HG03196 (cell line): ENCODE measurements at regions not wholly inside any gene's neighbourhood (a gene's known extent, or its start where the extent isn't known, plus 50 kb on each side); places are given as distances from the start of the nearest gene placed in this dataset.

ENCODE experiments used
- ATAC-seq: cut with Tn5 transposase; IDR thresholded peaks from one replicate; pipeline ENCODE4 v1.9.1; 2021; ENCODE audit not compliant: unreplicated experiment

GRCh38 chr9:90948156-90948555 is 146.5 kb downstream of the SYK start:
- no peak for ATAC-seq

GRCh38 chr9:90950600-90950999 is 149.0 kb downstream of the SYK start:
- no peak for ATAC-seq

GRCh38 chr9:90953200-90953599 is 151.6 kb downstream of the SYK start:
- ATAC-seq: no peak

- ATAC-seq: no peak
These were observed 152.2 kb downstream of the SYK start for GRCh38 chr9:90953805-90954204.

GRCh38 chr9:90956026-90956810 is 154.6 kb downstream of the SYK start:
- ATAC-seq: no peak

DNA sequence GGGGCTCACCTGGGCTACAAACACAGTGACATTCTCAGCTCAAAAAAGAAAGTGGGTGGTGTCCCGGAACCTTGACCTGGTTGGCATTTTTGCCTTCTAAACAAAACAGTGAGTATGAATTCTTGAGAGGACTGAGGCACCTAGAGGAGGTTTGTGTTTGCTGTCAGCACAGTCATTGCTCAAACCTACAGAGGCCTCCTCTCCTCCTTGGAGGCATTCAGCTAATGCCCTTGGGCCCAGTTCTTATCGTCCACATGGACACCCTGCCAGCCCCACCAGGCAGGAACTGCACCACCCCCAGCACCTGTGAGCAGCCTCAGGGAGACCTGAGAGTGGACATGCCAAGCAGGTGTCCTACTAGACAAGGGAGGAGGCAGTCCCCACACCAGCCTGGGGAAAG is 156.7 kb downstream of the SYK start:
- ATAC-seq: no peak

GRCh38 chr9:90960941-90961340 is 159.3 kb downstream of the SYK start:
- ATAC-seq: no peak

DNA sequence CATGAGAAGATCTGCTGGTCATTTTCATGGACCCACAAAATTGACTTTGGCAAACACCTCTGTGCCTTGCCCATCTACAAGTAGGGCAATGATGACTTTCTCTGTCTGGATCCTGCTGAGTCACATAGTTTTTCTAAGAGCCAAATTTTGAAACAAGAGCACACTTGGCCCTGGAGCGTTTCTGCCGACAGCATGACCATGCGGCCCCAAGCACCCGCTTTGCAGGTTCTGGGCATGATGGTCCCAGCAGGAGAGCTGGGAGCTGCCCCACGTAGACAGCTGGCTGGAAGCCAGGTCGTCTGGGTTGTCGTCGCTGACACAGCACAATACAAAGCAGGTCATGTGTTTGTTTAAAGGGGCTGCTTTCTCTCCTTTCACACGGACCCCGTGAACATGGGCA is 159.8 kb downstream of the SYK start:
- no peak for ATAC-seq

DNA sequence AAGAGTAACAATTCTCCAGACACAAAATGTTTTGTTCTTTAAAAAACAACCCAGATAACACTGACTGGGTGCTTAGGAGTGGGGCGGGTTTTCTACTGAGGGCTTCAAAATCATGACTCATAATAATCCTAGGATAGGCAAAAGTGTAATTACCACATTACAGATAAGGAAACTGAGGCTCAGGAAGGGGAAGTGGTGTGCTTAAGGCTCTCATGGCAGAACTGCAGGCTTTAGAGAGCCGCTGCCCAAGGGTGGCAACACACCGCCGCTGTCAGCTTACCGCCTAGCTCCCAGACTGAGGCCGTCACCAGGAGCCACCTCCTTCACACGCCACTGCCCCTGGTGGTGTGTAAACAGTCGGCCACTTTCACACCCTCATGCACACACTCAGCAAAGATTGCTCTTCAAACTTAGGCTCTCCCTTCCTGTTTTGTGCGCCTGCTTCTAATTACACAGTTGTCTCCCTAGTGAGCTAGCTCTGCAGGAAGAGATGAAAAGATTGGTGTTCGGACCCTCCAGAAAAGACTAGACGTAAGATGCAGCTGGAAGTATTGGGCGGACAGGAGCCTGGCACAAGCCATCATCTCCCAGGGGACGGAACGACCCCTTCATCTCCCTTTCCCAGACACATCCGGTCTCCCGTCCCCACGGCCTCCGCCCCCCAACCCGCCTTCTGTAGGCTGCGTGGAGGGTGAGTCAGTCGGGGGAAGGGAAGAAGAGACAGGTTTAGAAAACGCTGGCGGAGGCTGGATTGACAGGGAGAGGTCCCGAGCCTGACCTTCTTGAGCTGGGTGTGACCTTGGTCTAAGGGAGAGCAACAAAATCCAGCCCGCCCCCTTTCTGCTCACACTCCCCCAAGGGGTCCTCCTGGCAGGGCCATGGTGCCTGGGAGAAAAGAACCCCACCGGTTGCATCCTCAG is 162.7 kb downstream of the SYK start:
- ATAC-seq: no peak

DNA sequence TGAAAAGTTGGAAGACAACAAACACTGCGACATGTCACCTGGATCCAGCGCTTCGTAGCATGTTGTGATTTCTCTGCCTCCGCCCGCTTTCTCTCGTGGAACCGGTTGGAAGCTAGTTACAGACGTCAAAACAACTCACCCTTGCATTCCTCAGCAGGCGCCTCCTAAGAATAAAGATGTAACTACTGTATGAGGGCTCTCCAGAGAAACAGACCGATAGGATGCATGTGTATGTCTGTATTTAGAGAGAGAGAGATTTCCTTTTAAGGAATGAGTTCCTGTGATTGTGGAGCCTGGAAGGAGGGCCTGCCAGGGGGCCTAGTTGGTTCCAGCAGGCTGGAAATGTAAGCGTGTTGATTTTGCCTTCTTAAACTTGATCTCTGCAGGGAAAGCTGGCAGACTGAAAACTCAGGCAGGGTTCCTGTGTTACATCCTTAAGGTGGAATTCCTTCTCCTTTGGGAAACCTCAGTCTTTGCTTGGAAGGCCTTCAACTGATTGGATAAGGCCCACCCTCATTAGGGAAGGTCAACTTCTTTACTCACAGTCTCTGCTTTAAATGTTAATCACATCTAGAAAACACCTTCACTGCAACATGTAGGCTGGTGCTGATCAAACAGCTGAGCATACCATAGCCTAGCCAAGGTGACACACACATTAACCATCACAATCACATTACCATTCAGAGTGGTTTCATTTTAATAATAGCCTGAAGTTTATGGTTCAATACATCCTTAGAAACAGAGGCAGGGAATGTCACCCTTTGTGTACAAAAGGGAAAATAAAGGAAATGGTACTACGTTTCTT is 163.8 kb downstream of the SYK start:
- ATAC-seq: no peak

DNA sequence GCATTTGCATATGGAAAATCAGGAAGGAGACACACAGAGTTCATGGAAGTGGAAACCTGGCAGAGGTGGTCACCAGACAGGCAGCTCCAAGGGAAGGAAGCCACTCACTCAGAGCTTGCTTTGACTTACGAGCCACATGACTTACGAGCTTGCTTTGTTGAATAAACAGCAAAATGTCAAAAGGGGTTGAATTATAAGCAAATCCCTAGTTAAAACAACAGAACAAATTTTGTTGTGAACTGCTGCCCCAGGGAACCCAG is 164.3 kb downstream of the SYK start:
- ATAC-seq: no peak

DNA sequence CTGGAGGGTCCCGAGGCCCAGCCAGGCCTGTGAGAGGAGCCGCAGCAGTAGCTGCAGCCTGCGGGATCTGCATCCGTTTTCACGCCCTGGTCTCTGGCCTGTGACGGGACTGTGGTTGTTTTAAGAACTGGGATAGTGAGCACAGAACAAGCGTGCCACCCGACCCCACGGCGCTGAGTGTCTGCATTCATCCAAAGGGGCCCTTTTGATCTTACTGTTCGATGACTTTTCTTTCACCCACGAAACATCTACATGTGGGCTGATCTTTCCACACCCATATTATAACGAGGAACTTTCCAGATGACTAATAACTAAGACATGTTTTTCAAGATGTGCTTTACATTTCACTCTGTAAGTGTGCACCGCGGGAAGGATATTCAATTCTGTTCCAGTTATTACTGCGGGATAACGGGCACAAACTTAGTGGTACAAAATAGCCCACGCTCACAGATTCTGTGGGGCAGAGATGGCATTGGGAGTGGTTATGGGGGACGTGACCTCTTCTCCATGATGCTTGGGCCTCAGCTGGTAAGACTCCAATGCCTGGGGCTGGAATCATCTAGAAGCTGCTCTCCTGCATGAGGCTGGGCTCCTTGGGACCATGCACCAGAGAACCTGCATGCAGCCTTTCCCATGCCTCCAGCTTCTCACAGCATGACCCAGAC is 165.0 kb downstream of the SYK start:
- no peak for ATAC-seq

DNA sequence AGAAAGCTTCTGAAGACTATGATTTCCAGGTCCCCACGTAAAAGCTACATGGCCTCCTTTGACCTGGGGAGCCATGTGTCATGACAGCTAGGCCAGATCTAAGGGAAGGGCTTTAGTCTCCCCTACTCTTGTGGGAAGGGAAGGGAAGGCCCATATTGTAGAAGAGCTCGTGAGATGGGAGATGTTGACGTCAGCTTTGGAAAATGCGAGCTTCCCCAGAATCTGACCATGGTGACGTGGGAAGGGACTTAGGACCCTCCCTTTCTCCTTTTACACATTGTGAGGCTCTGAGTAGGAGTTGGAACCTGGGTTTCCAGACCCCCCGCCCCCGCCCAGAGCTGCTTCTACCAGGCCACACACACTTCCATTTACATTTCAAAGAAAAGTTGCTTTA is 165.5 kb downstream of the SYK start:
- no peak for ATAC-seq

DNA sequence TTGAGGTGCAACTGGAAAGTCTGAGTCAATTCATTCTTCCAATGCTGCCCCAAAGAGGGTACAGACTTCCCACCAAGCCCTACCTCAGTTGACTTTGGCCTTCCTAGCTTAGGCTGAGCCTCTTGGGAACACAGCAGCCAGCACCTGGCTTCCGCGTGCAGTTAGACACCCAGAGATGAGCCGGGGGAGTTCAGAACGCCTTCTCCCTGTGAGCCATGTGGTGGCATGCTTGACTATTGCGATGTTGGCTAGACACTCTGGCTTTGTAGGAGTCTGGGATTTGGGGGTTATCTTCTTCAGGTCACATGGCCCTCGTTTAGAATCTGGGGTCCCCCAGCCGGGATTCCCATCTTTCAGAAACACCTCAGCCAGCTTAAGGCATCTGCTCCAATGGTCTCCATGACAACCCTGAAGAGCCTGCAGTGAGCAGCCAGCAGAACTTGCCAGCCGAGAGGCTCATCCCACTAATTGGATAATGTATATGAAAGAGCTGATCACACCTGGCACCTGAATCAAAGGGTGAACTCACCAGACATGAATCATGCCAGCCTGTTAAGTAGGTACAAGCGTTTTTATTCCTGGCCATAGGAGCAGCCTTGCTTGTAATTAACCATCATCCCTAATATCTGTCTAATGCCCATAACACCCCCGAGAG is 167.5 kb downstream of the SYK start:
- ATAC-seq: no peak

DNA sequence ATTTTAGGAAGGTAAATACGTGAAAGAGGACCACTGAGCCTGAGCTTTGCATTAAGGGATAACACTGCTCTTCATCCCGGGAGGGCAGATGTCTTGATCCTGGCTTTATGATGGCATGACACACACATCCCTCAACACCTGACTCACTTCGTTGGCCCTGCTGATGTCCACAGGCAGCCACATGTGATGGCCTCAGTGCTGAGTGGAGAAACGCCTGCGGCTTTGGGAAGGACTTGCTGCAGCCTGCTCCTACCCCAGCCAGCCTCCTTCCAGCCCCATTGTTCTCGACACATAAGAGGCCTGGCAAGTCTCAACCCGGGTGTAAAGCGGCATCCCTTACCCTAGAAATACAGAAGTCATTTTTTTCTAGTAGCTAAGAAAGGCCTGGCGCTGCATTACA is 169.0 kb downstream of the SYK start:
- no peak for ATAC-seq

- no peak for ATAC-seq
These were observed 170.4 kb downstream of the SYK start for GRCh38 chr9:90972057-90972456.

- no peak for ATAC-seq
These were observed 172.4 kb downstream of the SYK start for GRCh38 chr9:90974016-90974415.

GRCh38 chr9:90974643-90975245 is 173.1 kb downstream of the SYK start:
- no peak for ATAC-seq

DNA sequence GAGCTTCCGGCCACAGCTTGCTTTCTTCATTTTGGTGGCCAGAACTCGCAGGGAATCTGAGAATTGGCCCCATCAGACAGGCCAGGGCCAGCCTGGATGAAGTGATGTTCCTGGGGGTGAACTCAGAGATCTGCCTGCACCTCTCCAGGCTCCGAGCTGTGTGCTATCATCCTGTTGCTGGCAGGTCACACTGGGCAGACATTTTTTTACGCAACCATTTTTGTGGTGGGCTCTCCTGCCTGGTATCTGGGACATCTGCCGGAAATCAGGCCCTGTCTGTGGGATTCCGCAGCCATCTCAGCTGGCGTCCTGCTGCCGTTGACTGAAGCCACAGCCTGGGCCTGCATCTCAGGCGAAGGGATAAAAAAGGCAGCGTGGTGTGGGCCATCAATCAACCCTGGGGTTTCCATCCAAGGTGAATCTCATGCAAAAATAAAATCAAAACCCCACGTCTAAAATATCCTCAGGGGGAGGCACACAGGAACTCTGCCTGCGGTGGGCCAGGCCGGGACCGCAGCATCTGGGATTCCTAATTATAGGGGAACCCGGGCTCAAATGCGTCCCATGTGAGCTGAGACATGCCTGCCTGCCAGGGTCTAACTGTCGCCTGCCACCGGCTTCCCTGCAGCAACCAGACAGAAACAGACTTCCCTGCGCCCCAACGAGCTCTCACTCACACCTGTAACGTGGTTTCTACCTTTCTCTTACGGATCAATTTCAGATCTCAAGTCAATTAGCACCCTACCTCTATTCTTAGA is 174.3 kb downstream of the SYK start:
- no peak for ATAC-seq
